HG03095 (cell line): ENCODE measurements at regions not wholly inside any gene's neighbourhood (a gene's known extent, or its start where the extent isn't known, plus 50 kb on each side); places are given as distances from the start of the nearest gene placed in this dataset.

Experiments
- ATAC-seq: cut with Tn5 transposase; IDR thresholded peaks from one replicate; pipeline ENCODE4 v1.9.1; 2021; ENCODE audit warnings: moderate library complexity; ENCODE audit not compliant: unreplicated experiment

GRCh38 chrX:20481632-20482031 lies 214.9 kb upstream of the RPS6KA3 start:
- no peak for ATAC-seq

- no peak for ATAC-seq
These were observed 213.2 kb upstream of the RPS6KA3 start for GRCh38 chrX:20479896-20480295.

- ATAC-seq: no peak
These were observed 212.3 kb upstream of the RPS6KA3 start for GRCh38 chrX:20479048-20479447.

GRCh38 chrX:20477836-20478524 lies 211.3 kb upstream of the RPS6KA3 start:
- no peak for ATAC-seq

GRCh38 chrX:20477219-20477618 lies 210.5 kb upstream of the RPS6KA3 start:
- ATAC-seq: no peak

- ATAC-seq: no peak
These were observed 206.0 kb upstream of the RPS6KA3 start for GRCh38 chrX:20472620-20473258.

GRCh38 chrX:20472148-20472547 lies 205.4 kb upstream of the RPS6KA3 start:
- ATAC-seq: no peak

GRCh38 chrX:20471483-20471882 lies 204.8 kb upstream of the RPS6KA3 start:
- ATAC-seq: no peak

GRCh38 chrX:20463296-20464075 lies 196.8 kb upstream of the RPS6KA3 start:
- no peak for ATAC-seq

GRCh38 chrX:20461576-20461975 lies 194.9 kb upstream of the RPS6KA3 start:
- no peak for ATAC-seq

- no peak for ATAC-seq
These were observed 194.3 kb upstream of the RPS6KA3 start for GRCh38 chrX:20461002-20461401.

- no peak for ATAC-seq
These were observed 193.0 kb upstream of the RPS6KA3 start for GRCh38 chrX:20459410-20460350.

- no peak for ATAC-seq
These were observed 190.3 kb upstream of the RPS6KA3 start for GRCh38 chrX:20456971-20457370.

GRCh38 chrX:20455001-20455400 lies 188.3 kb upstream of the RPS6KA3 start:
- ATAC-seq: no peak

- ATAC-seq: no peak
These were observed 187.4 kb upstream of the RPS6KA3 start for GRCh38 chrX:20454117-20454516.

- peak; percentile 71 for ATAC-seq
These were observed 185.8 kb upstream of the RPS6KA3 start for GRCh38 chrX:20452487-20452886.

GRCh38 chrX:20451929-20452328 lies 185.2 kb upstream of the RPS6KA3 start:
- ATAC-seq: no peak

GRCh38 chrX:20445109-20445508 lies 178.4 kb upstream of the RPS6KA3 start:
- ATAC-seq: no peak

GRCh38 chrX:20442597-20442996 lies 175.9 kb upstream of the RPS6KA3 start:
- ATAC-seq: peak; percentile 75

GRCh38 chrX:20441123-20441522 lies 174.4 kb upstream of the RPS6KA3 start:
- no peak for ATAC-seq
